ENCODE measurements at regions not wholly inside any gene's neighbourhood (a gene's known extent, or its start where the extent isn't known, plus 50 kb on each side); places are given as distances from the start of the nearest gene placed in this dataset.

DNA sequence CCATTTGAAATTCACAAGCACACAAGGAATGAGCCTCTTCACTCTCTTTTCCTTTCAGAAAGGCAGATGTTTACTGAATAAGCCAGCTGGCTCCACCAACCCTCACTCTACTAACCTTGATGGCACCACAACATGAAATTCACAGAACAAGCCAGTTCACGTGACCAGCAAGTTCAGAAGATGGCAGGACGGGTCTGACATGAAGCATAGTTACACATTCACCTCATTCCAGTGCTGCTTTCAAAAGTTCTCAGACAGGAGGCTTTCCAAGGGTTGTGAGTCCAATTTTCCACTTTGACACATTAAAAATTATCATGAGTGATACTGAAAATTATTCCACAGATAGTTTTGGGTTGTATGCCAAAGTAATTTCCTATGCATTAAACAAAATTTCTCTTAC, 74.2 kb upstream of the MBOAT2 start:
- no peak for DNase-seq

GRCh38 chr2:9076755-9077154, 73.3 kb upstream of the MBOAT2 start:
- DNase-seq: no peak

- DNase-seq: no peak
These were observed 72.7 kb upstream of the MBOAT2 start for GRCh38 chr2:9076210-9076609.

GRCh38 chr2:9074930-9075329, 71.4 kb upstream of the MBOAT2 start:
- DNase-seq: peak; percentile 27

DNA sequence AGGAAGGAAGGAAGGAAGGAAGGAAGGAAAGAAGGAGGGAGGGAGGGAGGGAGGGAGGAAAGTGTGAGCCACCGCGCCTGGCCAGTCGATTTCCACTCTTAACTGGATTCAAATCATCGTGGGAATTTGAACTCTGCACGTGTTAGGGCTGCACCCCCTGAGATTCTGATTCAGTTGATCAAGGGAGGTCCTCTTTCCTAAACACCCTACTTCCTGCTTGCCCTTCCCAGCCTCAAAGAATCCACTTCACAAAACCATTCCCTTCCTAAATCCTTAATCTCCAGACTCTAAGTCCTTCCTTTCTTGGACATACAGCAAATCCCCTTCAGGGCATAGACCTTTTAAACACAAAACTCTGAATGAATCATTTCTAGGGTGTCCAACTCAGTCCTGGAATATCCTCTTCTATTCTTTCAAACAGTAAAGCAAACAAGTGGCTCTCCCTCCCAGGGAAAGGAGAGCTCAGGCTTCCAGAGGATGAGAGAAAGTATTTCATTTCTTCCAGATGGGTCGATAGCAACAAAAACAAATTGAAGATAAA, 68.2 kb upstream of the MBOAT2 start:
- DNase-seq: no peak

GRCh38 chr2:9071032-9071431, 67.5 kb upstream of the MBOAT2 start:
- no peak for DNase-seq

GRCh38 chr2:9069543-9069942, 66.1 kb upstream of the MBOAT2 start:
- no peak for DNase-seq

DNA sequence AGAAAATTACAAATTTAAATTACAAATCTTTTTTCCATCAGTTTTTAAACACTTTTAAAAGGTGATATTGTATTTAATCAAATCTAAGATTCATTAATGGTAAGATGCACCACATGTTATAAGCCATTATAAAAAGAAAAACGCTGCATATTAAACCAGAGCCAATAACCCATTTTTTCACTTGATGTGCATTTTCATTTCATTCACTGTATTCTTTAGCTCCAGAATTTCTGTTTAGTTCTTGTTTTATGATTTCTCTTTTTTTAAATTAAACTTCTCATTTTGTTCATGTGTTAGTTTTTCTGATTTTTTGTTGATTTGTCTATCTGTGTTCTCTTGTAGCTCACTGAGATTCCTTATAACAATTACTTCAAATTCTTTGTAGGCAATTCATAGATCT, 62.4 kb upstream of the MBOAT2 start:
- no peak for DNase-seq

DNA sequence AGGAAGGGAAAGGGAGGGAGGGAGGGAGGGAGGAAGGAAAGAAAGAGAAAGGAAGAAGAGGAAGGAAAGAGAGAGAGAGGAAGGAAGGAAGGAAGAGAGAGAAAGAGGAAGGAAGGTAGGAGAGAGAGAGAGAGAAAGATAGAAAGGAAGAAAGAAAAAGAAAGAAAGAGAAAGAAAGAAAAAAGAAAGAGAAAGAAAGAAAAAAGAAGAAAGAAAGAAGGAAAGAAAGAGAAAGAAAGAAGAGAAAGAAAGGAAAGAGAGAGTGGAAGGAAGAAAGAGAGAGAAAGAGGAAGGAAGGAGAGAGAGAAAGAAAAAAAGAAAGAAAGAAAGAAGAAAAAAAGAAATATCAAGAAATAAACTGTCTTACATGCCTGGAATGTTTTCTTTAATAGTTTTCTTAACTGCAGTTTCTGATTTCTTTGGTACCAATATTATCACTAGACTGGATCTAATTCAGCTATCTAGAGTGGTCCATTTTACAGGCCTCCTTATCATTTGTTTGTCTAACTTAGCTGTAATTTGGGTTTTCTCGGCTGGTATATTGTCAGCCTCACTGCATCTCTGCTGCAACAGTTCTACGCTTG, 59.6 kb upstream of the MBOAT2 start:
- no peak for DNase-seq

DNA sequence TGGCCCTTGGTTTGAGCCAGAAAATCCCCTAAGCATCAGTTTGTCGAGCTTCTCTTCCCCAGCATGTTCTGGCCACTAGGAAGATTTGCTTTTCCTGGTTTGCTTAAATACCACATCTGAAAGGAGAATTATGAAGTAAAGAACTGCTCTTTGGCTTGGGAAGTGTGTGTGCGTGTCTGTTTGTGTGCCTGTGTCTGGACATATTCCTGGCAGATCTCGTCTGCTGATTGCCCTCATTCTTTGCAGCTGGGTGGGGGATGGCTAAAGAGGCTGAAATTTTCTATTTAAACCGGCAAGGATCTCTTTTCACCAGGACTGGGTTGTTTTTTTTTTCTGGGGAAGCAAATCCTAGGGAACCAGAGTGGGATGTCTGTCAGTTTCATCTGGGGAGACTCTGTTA, 57.3 kb upstream of the MBOAT2 start:
- no peak for DNase-seq

- no peak for DNase-seq
These were observed 54.7 kb upstream of the MBOAT2 start for GRCh38 chr2:9057939-9058761.

- DNase-seq: no peak
These were observed 52.0 kb upstream of the MBOAT2 start for GRCh38 chr2:9055471-9055870.

- DNase-seq: no peak
These were observed 50.0 kb upstream of the MBOAT2 start for GRCh38 chr2:9053534-9053931.

Measured in NCI-H2107 (cell line).